K562 (cell line): ENCODE measurements at regions not wholly inside any gene's neighbourhood (a gene's known extent, or its start where the extent isn't known, plus 50 kb on each side); places are given as distances from the start of the nearest gene placed in this dataset.
A peak's percentile ranks its signal among the peaks of the same experiment; 100 is the strongest.

Experiments
- ASH1L ChIP-seq: fragments of 450-650 bp; IDR thresholded peaks from 2 replicates; pipeline ENCODE4 v1.6.1; 2018; ENCODE audit warnings: borderline replicate concordance, mild to moderate bottlenecking, low read depth; ENCODE audit not compliant: partially characterized antibody
- CBFA2T3 ChIP-seq: fragments of 450-650 bp; IDR thresholded peaks from 2 replicates; pipeline ENCODE4 v1.6.1; 2017
- ELF1 ChIP-seq: fragments of 200-800 bp; sonication (Bioruptor generic); IDR thresholded peaks from 2 replicates; pipeline ENCODE4 v1.6.1; 2016; ENCODE audit warnings: missing genetic modification characterization, missing compliant biosample characterization
- HNRNPL ChIP-seq: fragments of 200-400 bp; formaldehyde crosslinking; IDR thresholded peaks from 2 replicates; pipeline ENCODE4 v1.6.1; 2017; ENCODE audit warnings: low read depth, mild to moderate bottlenecking, low read length
- KLF1 ChIP-seq: fragments of 450-650 bp; IDR thresholded peaks from 2 replicates; pipeline ENCODE4 v1.6.1; 2016; ENCODE audit warnings: missing genetic modification characterization, missing compliant biosample characterization
- PCBP1 ChIP-seq: fragments of 200-400 bp; formaldehyde crosslinking; IDR thresholded peaks from 2 replicates; pipeline ENCODE4 v1.6.1; 2018; ENCODE audit warnings: mild to moderate bottlenecking, low read depth, low read length; ENCODE audit not compliant: poor library complexity, severe bottlenecking
- RB1 ChIP-seq: fragments of 450-650 bp; IDR thresholded peaks from 2 replicates; pipeline ENCODE4 v1.6.1; 2017; ENCODE audit warnings: low read depth, mild to moderate bottlenecking
- ZNF232 ChIP-seq: sonication (generic); formaldehyde crosslinking; IDR thresholded peaks from 2 replicates; pipeline ENCODE4 v1.8.0; 2022; ENCODE audit warnings: mild to moderate bottlenecking, missing genetic modification reagents
- ZNF324 ChIP-seq: fragments of 250-450 bp; sonication (Bioruptor Pico); IDR thresholded peaks from 2 replicates; pipeline ENCODE4 v1.4.0; 2020; ENCODE audit warnings: mild to moderate bottlenecking
- ZNF354B ChIP-seq: fragments of 250-450 bp; sonication (Bioruptor Pico); IDR thresholded peaks from 2 replicates; pipeline ENCODE4 v1.4.0; 2020
- ZNF431 ChIP-seq: sonication (generic); formaldehyde crosslinking; IDR thresholded peaks from 2 replicates; pipeline ENCODE4 v1.8.0; 2022; ENCODE audit warnings: mild to moderate bottlenecking, missing genetic modification reagents
- ZNF717 ChIP-seq: fragments of 250-450 bp; sonication (Bioruptor Pico); IDR thresholded peaks from 2 replicates; pipeline ENCODE4 v1.5.0; 2021
- TF ChIP-seq, protein P1 (sequence below): fragments of 250-450 bp; sonication (Bioruptor Pico); IDR thresholded peaks from 2 replicates; pipeline ENCODE4 v1.4.0; 2020
- TF ChIP-seq, protein P2 (sequence below): fragments of 450-650 bp; IDR thresholded peaks from 2 replicates; pipeline ENCODE4 v1.6.1; 2016; ENCODE audit warnings: mild to moderate bottlenecking
- TF ChIP-seq, protein P3 (sequence below): fragments of 450-650 bp; conservative IDR thresholded peaks from 2 replicates; pipeline ENCODE4 v1.6.1; 2016; ENCODE audit warnings: missing genetic modification characterization, low read depth, mild to moderate bottlenecking, control low read depth, missing compliant biosample characterization
- TF ChIP-seq, protein P4 (sequence below): IDR thresholded peaks from 2 replicates; pipeline ENCODE4 v1.6.1; 2016; ENCODE audit warnings: missing genetic modification characterization, missing compliant biosample characterization

DNA sequence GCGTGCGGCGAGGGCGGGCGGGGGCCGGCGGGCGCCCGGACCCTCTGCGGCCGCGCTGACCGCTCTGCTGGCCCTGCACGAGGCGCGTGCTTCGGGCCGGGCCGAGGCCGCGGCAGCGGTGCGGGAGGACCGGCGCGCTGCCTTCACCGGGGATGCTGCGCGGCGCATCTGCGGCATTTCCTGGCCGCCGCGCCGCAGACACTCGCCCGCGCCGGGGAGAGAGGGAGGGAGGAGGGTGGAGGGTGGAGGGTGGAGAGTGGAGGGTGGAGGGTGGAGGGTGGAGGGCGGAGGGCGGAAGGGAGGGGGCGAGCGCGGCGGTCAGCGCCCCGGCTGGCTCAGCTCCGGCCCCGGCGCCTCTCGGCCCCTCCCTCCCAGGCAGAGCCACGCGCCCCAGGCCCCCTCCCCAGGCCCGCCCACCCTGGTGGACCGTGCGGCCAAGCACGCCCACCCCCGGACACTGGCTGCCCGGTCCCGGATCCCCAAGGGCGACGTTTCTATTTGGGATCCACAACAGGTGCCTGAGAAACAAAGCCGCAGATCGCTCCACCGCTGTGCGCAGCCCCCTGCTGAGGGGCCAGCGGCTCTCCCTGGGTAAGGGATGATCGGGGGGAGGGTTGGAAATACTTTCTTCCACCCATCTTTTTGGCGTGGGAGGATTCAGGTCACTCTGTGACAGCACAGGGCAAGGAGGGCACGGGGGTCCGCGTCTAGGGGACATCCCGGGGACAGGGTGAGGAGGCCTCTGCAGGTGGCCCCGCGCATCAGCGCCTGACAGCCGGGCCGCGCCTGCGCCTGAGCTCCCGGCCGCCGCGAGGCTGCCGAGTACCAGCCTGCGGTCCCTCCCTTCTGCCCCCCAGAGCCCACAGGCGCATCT, 111.2 kb upstream of the BEND6 start (continued):
- TF ChIP-seq, protein P1, sequence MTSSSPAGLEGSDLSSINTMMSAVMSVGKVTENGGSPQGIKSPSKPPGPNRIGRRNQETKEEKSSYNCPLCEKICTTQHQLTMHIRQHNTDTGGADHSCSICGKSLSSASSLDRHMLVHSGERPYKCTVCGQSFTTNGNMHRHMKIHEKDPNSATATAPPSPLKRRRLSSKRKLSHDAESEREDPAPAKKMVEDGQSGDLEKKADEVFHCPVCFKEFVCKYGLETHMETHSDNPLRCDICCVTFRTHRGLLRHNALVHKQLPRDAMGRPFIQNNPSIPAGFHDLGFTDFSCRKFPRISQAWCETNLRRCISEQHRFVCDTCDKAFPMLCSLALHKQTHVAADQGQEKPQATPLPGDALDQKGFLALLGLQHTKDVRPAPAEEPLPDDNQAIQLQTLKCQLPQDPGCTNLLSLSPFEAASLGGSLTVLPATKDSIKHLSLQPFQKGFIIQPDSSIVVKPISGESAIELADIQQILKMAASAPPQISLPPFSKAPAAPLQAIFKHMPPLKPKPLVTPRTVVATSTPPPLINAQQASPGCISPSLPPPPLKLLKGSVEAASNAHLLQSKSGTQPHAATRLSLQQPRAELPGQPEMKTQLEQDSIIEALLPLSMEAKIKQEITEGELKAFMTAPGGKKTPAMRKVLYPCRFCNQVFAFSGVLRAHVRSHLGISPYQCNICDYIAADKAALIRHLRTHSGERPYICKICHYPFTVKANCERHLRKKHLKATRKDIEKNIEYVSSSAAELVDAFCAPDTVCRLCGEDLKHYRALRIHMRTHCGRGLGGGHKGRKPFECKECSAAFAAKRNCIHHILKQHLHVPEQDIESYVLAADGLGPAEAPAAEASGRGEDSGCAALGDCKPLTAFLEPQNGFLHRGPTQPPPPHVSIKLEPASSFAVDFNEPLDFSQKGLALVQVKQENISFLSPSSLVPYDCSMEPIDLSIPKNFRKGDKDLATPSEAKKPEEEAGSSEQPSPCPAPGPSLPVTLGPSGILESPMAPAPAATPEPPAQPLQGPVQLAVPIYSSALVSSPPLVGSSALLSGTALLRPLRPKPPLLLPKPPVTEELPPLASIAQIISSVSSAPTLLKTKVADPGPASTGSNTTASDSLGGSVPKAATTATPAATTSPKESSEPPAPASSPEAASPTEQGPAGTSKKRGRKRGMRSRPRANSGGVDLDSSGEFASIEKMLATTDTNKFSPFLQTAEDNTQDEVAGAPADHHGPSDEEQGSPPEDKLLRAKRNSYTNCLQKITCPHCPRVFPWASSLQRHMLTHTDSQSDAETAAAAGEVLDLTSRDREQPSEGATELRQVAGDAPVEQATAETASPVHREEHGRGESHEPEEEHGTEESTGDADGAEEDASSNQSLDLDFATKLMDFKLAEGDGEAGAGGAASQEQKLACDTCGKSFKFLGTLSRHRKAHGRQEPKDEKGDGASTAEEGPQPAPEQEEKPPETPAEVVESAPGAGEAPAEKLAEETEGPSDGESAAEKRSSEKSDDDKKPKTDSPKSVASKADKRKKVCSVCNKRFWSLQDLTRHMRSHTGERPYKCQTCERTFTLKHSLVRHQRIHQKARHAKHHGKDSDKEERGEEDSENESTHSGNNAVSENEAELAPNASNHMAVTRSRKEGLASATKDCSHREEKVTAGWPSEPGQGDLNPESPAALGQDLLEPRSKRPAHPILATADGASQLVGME (CRISPR knock-in tag) = no peak
- TF ChIP-seq, protein P2, sequence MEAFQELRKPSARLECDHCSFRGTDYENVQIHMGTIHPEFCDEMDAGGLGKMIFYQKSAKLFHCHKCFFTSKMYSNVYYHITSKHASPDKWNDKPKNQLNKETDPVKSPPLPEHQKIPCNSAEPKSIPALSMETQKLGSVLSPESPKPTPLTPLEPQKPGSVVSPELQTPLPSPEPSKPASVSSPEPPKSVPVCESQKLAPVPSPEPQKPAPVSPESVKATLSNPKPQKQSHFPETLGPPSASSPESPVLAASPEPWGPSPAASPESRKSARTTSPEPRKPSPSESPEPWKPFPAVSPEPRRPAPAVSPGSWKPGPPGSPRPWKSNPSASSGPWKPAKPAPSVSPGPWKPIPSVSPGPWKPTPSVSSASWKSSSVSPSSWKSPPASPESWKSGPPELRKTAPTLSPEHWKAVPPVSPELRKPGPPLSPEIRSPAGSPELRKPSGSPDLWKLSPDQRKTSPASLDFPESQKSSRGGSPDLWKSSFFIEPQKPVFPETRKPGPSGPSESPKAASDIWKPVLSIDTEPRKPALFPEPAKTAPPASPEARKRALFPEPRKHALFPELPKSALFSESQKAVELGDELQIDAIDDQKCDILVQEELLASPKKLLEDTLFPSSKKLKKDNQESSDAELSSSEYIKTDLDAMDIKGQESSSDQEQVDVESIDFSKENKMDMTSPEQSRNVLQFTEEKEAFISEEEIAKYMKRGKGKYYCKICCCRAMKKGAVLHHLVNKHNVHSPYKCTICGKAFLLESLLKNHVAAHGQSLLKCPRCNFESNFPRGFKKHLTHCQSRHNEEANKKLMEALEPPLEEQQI = no peak
- TF ChIP-seq RB1 (no peak), ZNF232 (CRISPR knock-in tag) (no peak), ZNF324 (CRISPR knock-in tag) (no peak), ZNF431 (CRISPR knock-in tag) (no peak), ELF1 (no peak), ZNF354B (CRISPR knock-in tag) (no peak), HNRNPL (no peak), ASH1L (no peak), PCBP1 (no peak), ZNF717 (CRISPR knock-in tag) (no peak), CBFA2T3 (no peak), KLF1 (tag) (peak; percentile 98; the same call in 1 of the 2 replicates)
- TF ChIP-seq, protein P3, sequence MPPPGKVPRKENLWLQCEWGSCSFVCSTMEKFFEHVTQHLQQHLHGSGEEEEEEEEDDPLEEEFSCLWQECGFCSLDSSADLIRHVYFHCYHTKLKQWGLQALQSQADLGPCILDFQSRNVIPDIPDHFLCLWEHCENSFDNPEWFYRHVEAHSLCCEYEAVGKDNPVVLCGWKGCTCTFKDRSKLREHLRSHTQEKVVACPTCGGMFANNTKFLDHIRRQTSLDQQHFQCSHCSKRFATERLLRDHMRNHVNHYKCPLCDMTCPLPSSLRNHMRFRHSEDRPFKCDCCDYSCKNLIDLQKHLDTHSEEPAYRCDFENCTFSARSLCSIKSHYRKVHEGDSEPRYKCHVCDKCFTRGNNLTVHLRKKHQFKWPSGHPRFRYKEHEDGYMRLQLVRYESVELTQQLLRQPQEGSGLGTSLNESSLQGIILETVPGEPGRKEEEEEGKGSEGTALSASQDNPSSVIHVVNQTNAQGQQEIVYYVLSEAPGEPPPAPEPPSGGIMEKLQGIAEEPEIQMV (tag) = no peak
- TF ChIP-seq, protein P4, sequence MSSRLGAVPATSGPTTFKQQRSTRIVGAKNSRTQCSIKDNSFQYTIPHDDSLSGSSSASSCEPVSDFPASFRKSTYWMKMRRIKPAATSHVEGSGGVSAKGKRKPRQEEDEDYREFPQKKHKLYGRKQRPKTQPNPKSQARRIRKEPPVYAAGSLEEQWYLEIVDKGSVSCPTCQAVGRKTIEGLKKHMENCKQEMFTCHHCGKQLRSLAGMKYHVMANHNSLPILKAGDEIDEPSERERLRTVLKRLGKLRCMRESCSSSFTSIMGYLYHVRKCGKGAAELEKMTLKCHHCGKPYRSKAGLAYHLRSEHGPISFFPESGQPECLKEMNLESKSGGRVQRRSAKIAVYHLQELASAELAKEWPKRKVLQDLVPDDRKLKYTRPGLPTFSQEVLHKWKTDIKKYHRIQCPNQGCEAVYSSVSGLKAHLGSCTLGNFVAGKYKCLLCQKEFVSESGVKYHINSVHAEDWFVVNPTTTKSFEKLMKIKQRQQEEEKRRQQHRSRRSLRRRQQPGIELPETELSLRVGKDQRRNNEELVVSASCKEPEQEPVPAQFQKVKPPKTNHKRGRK (tag) = no peak
